ENCODE measurements at regions not wholly inside any gene's neighbourhood (a gene's known extent, or its start where the extent isn't known, plus 50 kb on each side); places are given as distances from the start of the nearest gene placed in this dataset.

GRCh38 chr5:163968651-163969050 lies 463.2 kb downstream of the MAT2B start:
- Histone ChIP-seq H3K4me3 (ENCODE audit: control insufficient read depth in 2 of 3, extremely low read depth in 1 of 3, insufficient read depth in 2 of 3, low read depth in 1 of 3, low read length in 3 of 3) (no peak overlapping the region), H3K79me2 (ENCODE audit: control insufficient read depth, insufficient read depth, low read length) (no peaks in the 10 kb centered on the region), H3K36me3 (ENCODE audit: control insufficient read depth in 2 of 2, extremely low read depth in 1 of 2, insufficient read depth in 2 of 2, low read length in 2 of 2) (no peaks in the 10 kb centered on the region), H2AFZ (ENCODE audit: control insufficient read depth, low read length) (no peak overlapping the region), H4K20me1 (ENCODE audit: control insufficient read depth, extremely low read depth, insufficient read depth, low read length) (no peaks in the 10 kb centered on the region), H3K27ac (ENCODE audit: control insufficient read depth, insufficient read depth, low read length) (no peak overlapping the region), H3K9me3 (ENCODE audit: control insufficient read depth, low read depth, low read length) (no peaks in the 10 kb centered on the region), H3K4me2 (ENCODE audit: control insufficient read depth, extremely low read depth, insufficient read depth, low read depth, low read length) (no peak overlapping the region), H3K27me3 (ENCODE audit: control insufficient read depth, extremely low read depth, insufficient read depth, low read length) (no peaks in the 10 kb centered on the region), H3K4me1 (ENCODE audit: control insufficient read depth, extremely low read depth, insufficient read depth, low read length) (no peaks in the 10 kb centered on the region), H3K9ac (ENCODE audit: control insufficient read depth, extremely low read depth, insufficient read depth, low read length) (no peak overlapping the region), H3K9me1 (ENCODE audit: control insufficient read depth, extremely low read depth, insufficient read depth, low read length) (no peaks in the 10 kb centered on the region)
- DNase-seq (ENCODE audit: low read depth, low spot score) (no peak), FAIRE-seq (no peak)
- dilution Hi-C loops (cut with MboI; ENCODE audit: extremely low pct_ligation_motif_present, low sequenced_read_pairs), result no loop called here
- TF ChIP-seq, protein P1, sequence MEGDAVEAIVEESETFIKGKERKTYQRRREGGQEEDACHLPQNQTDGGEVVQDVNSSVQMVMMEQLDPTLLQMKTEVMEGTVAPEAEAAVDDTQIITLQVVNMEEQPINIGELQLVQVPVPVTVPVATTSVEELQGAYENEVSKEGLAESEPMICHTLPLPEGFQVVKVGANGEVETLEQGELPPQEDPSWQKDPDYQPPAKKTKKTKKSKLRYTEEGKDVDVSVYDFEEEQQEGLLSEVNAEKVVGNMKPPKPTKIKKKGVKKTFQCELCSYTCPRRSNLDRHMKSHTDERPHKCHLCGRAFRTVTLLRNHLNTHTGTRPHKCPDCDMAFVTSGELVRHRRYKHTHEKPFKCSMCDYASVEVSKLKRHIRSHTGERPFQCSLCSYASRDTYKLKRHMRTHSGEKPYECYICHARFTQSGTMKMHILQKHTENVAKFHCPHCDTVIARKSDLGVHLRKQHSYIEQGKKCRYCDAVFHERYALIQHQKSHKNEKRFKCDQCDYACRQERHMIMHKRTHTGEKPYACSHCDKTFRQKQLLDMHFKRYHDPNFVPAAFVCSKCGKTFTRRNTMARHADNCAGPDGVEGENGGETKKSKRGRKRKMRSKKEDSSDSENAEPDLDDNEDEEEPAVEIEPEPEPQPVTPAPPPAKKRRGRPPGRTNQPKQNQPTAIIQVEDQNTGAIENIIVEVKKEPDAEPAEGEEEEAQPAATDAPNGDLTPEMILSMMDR (optimal IDR thresholded peaks at IDR 0.05 in 1 of 3, IDR thresholded peaks at IDR 0.05 in 1 of 3, conservative IDR thresholded peaks at IDR 0.05 in 1 of 3; ENCODE audit: extremely low read depth in 1 of 3, insufficient read depth in 2 of 3, low read length in 3 of 3), result no peak
- TF ChIP-seq EZH2 (IDR thresholded peaks at IDR 0.05; ENCODE audit: low read length), result no peak

DNA sequence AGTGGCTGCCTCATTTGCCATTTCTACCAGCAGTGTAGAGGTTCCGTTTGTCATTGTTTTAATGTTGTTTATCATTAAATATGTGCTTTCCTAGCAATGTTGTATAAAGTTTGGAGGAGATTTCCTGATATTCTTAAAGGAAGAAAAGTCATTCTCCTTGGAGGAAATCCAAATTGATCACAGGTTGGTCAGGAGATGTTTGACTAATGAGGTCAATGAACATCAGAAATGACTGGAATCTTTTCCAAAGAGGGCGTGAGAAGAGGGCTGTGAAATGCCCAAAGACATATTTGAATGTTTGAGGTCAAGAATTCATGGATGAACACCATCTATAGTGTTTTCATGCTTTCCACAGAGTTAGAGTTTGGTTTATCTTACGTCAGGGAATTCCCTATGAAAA lies 471.3 kb downstream of the MAT2B start:
- no peak overlapping the region for H3K27ac ChIP-seq (ENCODE audit: control insufficient read depth, insufficient read depth, low read length)
- H3K9ac ChIP-seq (ENCODE audit: control insufficient read depth, extremely low read depth, insufficient read depth, low read length), result no peak overlapping the region
- no peak for DNase-seq (ENCODE audit: low read depth, low spot score)
- FAIRE-seq, result no peak
- H3K27me3 ChIP-seq (ENCODE audit: control insufficient read depth, extremely low read depth, insufficient read depth, low read length), result no peaks in the 10 kb centered on the region
- no peak overlapping the region for H3K4me2 ChIP-seq (ENCODE audit: control insufficient read depth, extremely low read depth, insufficient read depth, low read depth, low read length)
- H3K9me3 ChIP-seq (ENCODE audit: control insufficient read depth, low read depth, low read length), result no peaks in the 10 kb centered on the region
- dilution Hi-C loops (cut with MboI; ENCODE audit: extremely low pct_ligation_motif_present, low sequenced_read_pairs), result no loop called here
- no peaks in the 10 kb centered on the region for H3K4me1 ChIP-seq (ENCODE audit: control insufficient read depth, extremely low read depth, insufficient read depth, low read length)
- H3K79me2 ChIP-seq (ENCODE audit: control insufficient read depth, insufficient read depth, low read length), result no peaks in the 10 kb centered on the region
- H3K36me3 ChIP-seq (ENCODE audit: control insufficient read depth in 2 of 2, extremely low read depth in 1 of 2, insufficient read depth in 2 of 2, low read length in 2 of 2), result no peaks in the 10 kb centered on the region
- TF ChIP-seq, protein P1 (optimal IDR thresholded peaks at IDR 0.05 in 1 of 3, IDR thresholded peaks at IDR 0.05 in 1 of 3, conservative IDR thresholded peaks at IDR 0.05 in 1 of 3; ENCODE audit: extremely low read depth in 1 of 3, insufficient read depth in 2 of 3, low read length in 3 of 3), result no peak
- TF ChIP-seq EZH2 (IDR thresholded peaks at IDR 0.05; ENCODE audit: low read length), result no peak
- H4K20me1 ChIP-seq (ENCODE audit: control insufficient read depth, extremely low read depth, insufficient read depth, low read length), result no peaks in the 10 kb centered on the region
- no peak overlapping the region for H3K4me3 ChIP-seq (ENCODE audit: control insufficient read depth in 2 of 3, extremely low read depth in 1 of 3, insufficient read depth in 2 of 3, low read depth in 1 of 3, low read length in 3 of 3)
- H3K9me1 ChIP-seq (ENCODE audit: control insufficient read depth, extremely low read depth, insufficient read depth, low read length), result no peaks in the 10 kb centered on the region
- H2AFZ ChIP-seq (ENCODE audit: control insufficient read depth, low read length), result no peak overlapping the region

All from keratinocyte (primary cell).